ENCODE measurements at regions not wholly inside any gene's neighbourhood (a gene's known extent, or its start where the extent isn't known, plus 50 kb on each side); places are given as distances from the start of the nearest gene placed in this dataset.

DNA sequence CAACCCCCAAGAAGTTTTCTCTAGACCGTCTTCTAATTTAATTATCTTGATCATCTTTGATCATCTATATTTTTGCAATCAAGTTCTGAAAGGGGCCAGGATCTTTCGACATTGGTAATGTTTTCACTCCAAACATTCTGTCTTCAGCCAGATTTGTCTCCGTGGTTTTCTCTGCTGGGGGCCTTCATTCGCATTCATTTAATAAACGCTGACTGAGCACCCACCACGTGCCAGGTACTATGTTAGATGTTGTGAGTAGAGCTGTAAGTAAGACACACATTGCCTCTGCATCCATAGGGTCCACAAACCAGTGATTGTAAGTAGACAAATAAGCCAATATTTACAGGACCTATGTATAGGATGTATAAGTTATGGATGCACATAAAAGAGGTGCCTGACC is 134.5 kb upstream of the MROH9 start (continued):
- TF ChIP-seq, protein P1, sequence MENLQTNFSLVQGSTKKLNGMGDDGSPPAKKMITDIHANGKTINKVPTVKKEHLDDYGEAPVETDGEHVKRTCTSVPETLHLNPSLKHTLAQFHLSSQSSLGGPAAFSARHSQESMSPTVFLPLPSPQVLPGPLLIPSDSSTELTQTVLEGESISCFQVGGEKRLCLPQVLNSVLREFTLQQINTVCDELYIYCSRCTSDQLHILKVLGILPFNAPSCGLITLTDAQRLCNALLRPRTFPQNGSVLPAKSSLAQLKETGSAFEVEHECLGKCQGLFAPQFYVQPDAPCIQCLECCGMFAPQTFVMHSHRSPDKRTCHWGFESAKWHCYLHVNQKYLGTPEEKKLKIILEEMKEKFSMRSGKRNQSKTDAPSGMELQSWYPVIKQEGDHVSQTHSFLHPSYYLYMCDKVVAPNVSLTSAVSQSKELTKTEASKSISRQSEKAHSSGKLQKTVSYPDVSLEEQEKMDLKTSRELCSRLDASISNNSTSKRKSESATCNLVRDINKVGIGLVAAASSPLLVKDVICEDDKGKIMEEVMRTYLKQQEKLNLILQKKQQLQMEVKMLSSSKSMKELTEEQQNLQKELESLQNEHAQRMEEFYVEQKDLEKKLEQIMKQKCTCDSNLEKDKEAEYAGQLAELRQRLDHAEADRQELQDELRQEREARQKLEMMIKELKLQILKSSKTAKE (IDR thresholded peaks at IDR 0.05; ENCODE audit: low read depth, poor library complexity, severe bottlenecking) = no peak
- no peak for TF ChIP-seq NR2C1 (IDR thresholded peaks at IDR 0.05)
- no peak for TF ChIP-seq KDM1A (IDR thresholded peaks at IDR 0.05; ENCODE audit: borderline replicate concordance)
- no peak for TF ChIP-seq ZNF622 (IDR thresholded peaks at IDR 0.05)
- TF ChIP-seq NFIC (IDR thresholded peaks at IDR 0.05; ENCODE audit: low read depth, low read length) = no peak
- no peak for TF ChIP-seq HDGF (IDR thresholded peaks at IDR 0.05)
- no peak for TF ChIP-seq MYB (IDR thresholded peaks at IDR 0.05; ENCODE audit: borderline replicate concordance, low read depth, low read length)
- TF ChIP-seq ZBED1 (IDR thresholded peaks at IDR 0.05; ENCODE audit: borderline replicate concordance) = no peak

- no TSS peak for BruUV-seq (replicated peaks)
- intact Hi-C loops (cut with micrococcal nuclease; ENCODE audit: unreplicated experiment) = no loop called here
- in situ Hi-C loops (cut with MboI) = no loop called here
- H3K79me2 ChIP-seq (ENCODE audit: control insufficient read depth, insufficient read depth, low read length) = no peaks in the 10 kb centered on the region
- POLR2A ChIA-PET = no interaction called here
- WGBS (ENCODE audit: insufficient coverage, insufficient replicate concordance, low lambda C conversion rate, missing lambda C conversion rate) = 100% methylated on average over 1 of the region's 1 CpG
- no peaks in the 10 kb centered on the region for H4K20me1 ChIP-seq (ENCODE audit: control insufficient read depth, insufficient read depth)
- H2AFZ ChIP-seq (ENCODE audit: control insufficient read depth, low read depth, low read length) = no peak overlapping the region
- SMC1A ChIA-PET (ENCODE audit: uncharacterized antibody, unreplicated experiment) = no interaction called here
- H3K4me2 ChIP-seq (ENCODE audit: control insufficient read depth, insufficient read depth) = no peak overlapping the region
- ATAC-seq = no peak
- H3K27ac ChIP-seq (ENCODE audit: control insufficient read depth, insufficient read depth) = no peak overlapping the region
- FAIRE-seq = no peak
- CTCF ChIA-PET = no interaction called here
- no peaks in the 10 kb centered on the region for H3K27me3 ChIP-seq (replicated peaks in 1 of 2; ENCODE audit: control insufficient read depth in 2 of 2, insufficient read depth in 2 of 2, low read length in 1 of 2)
- H3K9me3 ChIP-seq (replicated peaks; ENCODE audit: control insufficient read depth, insufficient read depth, low read length) = no peaks in the 10 kb centered on the region
- H3K36me3 ChIP-seq (ENCODE audit: control insufficient read depth in 2 of 2, insufficient read depth in 2 of 2, low read length in 1 of 2) = no peaks in the 10 kb centered on the region
- no peak for TF ChIP-seq NFYA (IDR thresholded peaks at IDR 0.05; ENCODE audit: borderline replicate concordance, low read depth, low read length)
- TF ChIP-seq MYB (IDR thresholded peaks at IDR 0.05; ENCODE audit: borderline replicate concordance, low read depth, low read length) = no peak
- TF ChIP-seq MLLT1 (IDR thresholded peaks at IDR 0.05) = no peak
- TF ChIP-seq HDAC6 (IDR thresholded peaks at IDR 0.05; ENCODE audit: unreplicated experiment) = no peak
- no peak for TF ChIP-seq ATF3 (IDR thresholded peaks at IDR 0.05; ENCODE audit: borderline replicate concordance, extremely low read depth, low read depth, low read length)
- no peak for TF ChIP-seq POLR2AphosphoS5 (IDR thresholded peaks at IDR 0.05; ENCODE audit: low read length)
- TF ChIP-seq, protein P2, sequence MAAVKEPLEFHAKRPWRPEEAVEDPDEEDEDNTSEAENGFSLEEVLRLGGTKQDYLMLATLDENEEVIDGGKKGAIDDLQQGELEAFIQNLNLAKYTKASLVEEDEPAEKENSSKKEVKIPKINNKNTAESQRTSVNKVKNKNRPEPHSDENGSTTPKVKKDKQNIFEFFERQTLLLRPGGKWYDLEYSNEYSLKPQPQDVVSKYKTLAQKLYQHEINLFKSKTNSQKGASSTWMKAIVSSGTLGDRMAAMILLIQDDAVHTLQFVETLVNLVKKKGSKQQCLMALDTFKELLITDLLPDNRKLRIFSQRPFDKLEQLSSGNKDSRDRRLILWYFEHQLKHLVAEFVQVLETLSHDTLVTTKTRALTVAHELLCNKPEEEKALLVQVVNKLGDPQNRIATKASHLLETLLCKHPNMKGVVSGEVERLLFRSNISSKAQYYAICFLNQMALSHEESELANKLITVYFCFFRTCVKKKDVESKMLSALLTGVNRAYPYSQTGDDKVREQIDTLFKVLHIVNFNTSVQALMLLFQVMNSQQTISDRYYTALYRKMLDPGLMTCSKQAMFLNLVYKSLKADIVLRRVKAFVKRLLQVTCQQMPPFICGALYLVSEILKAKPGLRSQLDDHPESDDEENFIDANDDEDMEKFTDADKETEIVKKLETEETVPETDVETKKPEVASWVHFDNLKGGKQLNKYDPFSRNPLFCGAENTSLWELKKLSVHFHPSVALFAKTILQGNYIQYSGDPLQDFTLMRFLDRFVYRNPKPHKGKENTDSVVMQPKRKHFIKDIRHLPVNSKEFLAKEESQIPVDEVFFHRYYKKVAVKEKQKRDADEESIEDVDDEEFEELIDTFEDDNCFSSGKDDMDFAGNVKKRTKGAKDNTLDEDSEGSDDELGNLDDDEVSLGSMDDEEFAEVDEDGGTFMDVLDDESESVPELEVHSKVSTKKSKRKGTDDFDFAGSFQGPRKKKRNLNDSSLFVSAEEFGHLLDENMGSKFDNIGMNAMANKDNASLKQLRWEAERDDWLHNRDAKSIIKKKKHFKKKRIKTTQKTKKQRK (IDR thresholded peaks at IDR 0.05; ENCODE audit: low read depth, low read length) = no peak
- DNase-seq (ENCODE audit: low read depth, low spot score) = no peak
- RAD21 ChIA-PET (ENCODE audit: unreplicated experiment) = no interaction called here
- H3K4me1 ChIP-seq (ENCODE audit: control insufficient read depth, insufficient read depth, low read length) = no peaks in the 10 kb centered on the region
- no peak overlapping the region for H3K4me3 ChIP-seq
- H3K9ac ChIP-seq (ENCODE audit: control insufficient read depth, insufficient read depth, low read length) = no peak overlapping the region
Observed at GRCh38 chr1:170803711-170804110, 131.6 kb upstream of the MROH9 start.
